HG02870 (cell line): ENCODE measurements at regions not wholly inside any gene's neighbourhood (a gene's known extent, or its start where the extent isn't known, plus 50 kb on each side); places are given as distances from the start of the nearest gene placed in this dataset.
"Not testable (repeated sequence)": the region's sequence is repeated elsewhere in the genome, so short reads cannot be mapped to it uniquely, and the experiment has no call there.

ENCODE experiments used
- ATAC-seq: cut with Tn5 transposase; IDR thresholded peaks from one replicate; pipeline ENCODE4 v1.9.1; 2021; ENCODE audit warnings: mild to moderate bottlenecking, moderate library complexity; ENCODE audit not compliant: unreplicated experiment

- not testable (repeated sequence) for ATAC-seq
Observed at GRCh38 chr15:44848859-44849258, 107.6 kb upstream of the TERB2 start.

DNA sequence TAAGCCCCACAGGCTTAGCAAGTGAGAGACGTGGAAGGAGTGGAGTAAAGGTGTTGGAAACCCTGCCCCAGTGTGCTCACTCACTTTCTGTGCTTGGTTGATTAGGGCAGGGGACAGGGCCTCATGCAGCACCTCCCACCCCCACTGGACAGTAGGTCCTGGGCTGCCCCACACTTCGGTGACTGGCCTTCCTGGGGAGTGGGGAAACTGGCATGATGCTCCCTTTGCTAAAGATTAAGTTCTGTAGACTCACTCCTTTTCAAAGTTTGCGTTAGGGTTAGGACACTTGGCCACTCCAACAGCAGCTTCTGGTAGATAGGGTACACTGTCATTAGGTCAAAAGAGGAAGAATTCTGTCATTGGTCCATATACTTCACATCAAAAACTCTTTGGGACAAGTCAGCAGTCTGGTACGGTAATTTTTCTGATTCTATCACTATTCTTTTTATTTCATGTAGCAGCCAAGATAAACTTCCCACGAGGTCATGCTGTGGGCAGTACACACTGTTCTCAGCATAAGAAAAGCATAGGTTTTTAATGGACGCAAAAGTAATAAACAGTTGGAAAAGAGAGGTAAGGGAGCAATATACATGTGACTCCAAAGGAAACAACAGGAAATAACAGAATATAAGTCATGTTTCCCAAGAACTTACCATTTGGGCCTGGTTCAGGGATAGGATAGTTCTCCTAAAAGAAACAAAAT is 106.6 kb upstream of the TERB2 start:
- ATAC-seq = not testable (repeated sequence)

- ATAC-seq = not testable (repeated sequence)
Observed at GRCh38 chr15:44853304-44853950, 103.1 kb upstream of the TERB2 start.

DNA sequence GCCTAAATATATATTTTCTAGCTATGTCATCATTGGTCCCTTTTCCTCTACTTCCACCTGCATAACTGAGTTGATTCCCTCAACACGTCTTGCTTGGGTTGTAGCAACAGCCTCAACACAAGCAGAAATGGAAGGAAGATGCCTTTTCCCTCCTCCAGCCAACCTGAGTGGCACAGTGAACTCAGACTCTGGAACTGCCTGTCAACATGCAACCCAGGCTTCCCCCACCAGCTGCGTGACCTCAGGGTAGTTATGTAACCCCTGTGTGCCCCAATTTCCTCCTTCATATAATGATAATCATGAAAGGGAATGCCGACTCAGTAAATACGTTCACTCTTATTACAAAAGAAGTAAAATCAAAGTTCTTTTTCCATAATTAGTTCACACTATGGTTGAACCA is 101.8 kb upstream of the TERB2 start:
- not testable (repeated sequence) for ATAC-seq

DNA sequence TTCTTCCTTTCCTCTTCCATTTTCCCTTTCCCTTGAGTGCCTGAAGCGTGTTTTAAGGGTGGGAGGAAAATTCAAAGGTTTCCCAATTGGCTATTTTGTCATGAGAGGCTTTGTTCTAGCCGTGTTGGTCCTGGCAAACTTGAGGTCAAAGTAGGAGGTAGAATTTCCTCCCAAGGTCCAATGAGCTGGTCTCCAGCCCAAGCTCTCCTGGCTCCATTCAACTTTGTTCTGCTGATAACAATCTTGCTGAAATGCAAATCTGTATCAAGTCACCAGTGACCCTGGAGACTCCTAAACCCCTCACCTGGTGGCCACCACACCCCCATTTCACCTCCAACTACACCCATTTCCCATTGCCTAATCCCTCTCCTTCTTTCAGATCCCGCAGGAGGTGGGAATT is 100.2 kb upstream of the TERB2 start:
- ATAC-seq = not testable (repeated sequence)

GRCh38 chr15:44857164-44857710 is 99.2 kb upstream of the TERB2 start:
- not testable (repeated sequence) for ATAC-seq

- ATAC-seq = not testable (repeated sequence)
Observed at GRCh38 chr15:44859088-44859487, 97.4 kb upstream of the TERB2 start.

GRCh38 chr15:44860168-44860567 is 96.3 kb upstream of the TERB2 start:
- ATAC-seq = not testable (repeated sequence)

DNA sequence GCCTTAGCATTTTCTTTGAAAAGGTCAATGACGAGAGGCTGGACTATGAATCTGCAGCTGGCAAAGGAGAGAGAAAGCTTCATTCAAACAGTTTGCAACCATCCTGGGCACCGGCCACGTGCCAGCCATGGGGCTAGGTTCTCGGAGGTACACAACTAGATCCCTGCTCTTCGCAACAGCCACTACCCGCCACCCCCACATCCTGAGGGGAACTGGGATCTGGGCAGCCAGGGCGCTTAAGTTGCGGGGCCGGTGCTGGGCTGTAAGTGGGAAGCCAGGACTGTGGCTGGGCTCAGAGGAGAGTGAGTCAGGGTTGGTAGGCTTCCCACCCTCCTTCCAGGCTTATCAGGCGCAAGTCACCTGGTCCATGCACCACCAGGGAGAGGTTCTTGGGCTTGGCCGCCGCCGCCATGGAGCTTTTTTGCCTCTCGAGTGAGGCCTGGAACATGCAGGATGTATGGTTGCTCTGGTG is 95.0 kb upstream of the TERB2 start:
- ATAC-seq = no peak

- no peak for ATAC-seq
Observed at GRCh38 chr15:44861917-44862316, 94.6 kb upstream of the TERB2 start.

DNA sequence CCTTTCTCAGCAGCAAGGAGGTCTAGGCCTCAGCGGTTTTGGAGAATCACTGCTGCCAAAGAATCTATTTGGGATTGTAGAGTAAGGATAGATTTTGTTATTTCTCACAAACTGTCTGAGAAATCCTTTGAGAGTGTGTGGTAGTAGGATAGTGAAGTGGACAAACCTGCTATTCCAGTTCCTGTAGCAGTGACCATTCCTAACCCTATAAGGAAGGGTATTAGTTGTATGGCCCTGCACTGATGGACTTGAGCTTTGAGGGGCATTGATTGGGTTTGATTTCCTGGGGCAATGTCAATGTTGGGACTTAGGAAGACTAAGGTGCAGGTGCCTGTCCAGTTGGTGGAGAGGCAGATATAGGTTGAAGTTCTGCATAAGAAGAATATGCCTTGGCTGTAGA is 93.6 kb upstream of the TERB2 start:
- not testable (repeated sequence) for ATAC-seq

DNA sequence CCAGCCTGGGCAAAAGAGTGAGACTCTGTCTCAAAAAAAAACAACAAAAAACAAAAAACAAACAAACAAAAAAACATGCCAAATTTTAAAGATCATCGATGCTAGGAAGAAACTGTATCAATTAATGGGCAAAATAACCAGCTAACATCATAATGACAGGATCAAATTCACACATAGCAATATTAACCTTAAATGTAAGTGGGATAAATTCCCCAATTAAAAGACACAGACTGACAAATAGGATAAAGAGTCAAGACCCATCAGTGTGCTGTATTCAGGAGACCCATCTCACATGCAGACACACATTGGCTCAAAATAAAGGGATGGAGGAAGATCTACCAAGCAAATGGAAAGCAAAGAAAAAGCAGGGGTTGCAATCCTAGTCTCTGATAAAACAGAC is 88.4 kb upstream of the TERB2 start:
- not testable (repeated sequence) for ATAC-seq

DNA sequence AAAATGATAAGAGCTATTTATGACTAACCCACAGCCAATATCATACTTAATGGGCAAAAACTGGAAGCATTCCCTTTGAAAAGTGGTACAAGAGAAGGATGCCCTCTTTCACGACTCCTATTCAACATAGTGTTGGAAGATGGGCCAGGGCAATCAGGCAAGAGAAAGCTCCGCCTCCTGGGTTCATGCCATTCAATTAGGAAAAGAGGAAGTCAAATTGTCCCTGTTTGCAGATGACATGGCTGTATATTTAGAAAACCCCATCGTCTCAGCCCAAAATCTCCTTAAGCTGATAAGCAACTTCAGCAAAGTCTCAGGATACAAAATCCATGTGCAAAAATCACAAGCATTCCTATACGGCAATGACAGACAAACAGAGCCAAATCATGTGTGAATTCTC is 86.4 kb upstream of the TERB2 start:
- not testable (repeated sequence) for ATAC-seq

- ATAC-seq = no peak
Observed at GRCh38 chr15:44873103-44873502, 83.4 kb upstream of the TERB2 start.

- no peak for ATAC-seq
Observed at GRCh38 chr15:44879066-44879465, 77.4 kb upstream of the TERB2 start.

DNA sequence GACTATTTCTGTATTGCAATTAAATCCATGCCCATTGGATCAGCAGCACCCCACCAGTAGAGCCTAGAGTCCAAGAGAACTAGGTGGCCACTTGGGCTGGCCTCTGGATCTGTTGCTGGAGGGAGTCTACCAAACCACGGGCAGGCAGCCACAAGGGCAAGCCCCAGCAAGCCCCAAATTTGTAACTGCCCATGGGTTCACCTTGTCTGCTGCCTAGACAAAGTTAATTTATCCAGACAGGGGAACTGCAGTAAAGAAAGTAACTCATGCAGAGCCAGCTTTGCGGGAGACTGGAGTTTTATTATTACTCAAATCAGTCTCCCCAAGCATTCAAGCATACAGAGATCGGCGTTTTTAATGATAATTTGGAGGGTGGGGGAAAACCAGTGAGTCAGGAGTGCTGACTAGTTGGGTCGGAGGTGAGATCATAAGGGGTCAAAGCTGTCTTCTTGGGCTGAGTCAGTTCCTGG is 74.0 kb upstream of the TERB2 start:
- peak; percentile 81 for ATAC-seq

- ATAC-seq = no peak
Observed at GRCh38 chr15:44883199-44883877, 73.1 kb upstream of the TERB2 start.

DNA sequence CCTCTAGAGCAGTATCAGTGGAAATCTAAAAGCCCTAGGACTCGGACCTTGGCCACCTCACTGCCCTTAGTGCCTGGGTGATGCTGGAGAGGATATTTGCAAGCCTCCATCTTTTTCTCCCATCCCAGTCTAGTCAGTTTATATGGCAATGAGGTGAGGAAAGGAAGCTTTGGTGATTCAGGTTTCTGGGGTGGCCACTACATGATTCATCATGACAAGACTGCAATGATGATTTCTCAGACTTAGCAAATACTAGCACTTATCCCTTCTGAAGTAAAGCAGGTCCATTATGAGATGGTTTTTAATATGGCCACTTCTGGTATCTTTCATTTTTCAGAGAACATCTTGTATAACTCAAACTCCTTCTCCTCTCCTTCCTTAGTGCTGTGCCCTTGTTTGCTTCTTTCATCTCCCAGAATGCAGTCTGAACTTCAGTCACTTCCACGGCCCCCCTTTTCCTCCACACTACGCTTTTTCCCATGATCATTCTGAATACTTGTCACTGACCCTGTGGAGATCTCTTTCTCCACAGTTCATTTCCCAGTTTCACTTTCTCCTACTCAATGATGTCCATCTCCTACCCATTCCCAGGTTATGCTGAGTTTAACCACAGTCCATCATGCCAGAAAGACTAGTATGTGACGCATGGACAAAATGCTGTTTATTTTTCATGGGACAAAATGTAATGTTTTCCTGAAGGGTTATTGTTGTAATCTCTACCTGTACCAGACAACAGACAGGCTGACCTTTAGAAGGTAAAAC is 57.4 kb upstream of the TERB2 start:
- ATAC-seq = not testable (repeated sequence)

GRCh38 chr15:44899775-44900174 is 56.7 kb upstream of the TERB2 start:
- ATAC-seq = not testable (repeated sequence)

GRCh38 chr15:44900796-44901195 is 55.7 kb upstream of the TERB2 start:
- ATAC-seq = not testable (repeated sequence)

DNA sequence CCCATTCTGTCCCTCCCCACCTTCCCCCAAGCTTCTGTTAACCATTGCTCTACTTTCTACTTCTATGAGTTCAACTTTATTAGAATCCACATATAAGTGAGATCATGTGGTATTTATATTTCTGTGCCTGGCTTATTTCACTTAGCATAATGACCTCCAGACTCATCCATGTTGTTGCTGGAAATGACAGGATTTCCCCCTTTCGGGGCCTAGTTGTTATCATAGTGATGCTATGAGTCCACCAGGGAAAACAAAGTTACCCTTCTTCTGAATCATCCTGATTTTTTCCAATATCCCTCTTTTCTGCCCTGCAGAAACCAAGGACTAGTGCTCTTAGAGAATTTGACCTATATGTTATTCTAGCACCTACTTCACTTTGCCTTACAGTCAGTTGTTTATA is 53.2 kb upstream of the TERB2 start:
- not testable (repeated sequence) for ATAC-seq
